ENCODE measurements at regions not wholly inside any gene's neighbourhood (a gene's known extent, or its start where the extent isn't known, plus 50 kb on each side); places are given as distances from the start of the nearest gene placed in this dataset.

DNA sequence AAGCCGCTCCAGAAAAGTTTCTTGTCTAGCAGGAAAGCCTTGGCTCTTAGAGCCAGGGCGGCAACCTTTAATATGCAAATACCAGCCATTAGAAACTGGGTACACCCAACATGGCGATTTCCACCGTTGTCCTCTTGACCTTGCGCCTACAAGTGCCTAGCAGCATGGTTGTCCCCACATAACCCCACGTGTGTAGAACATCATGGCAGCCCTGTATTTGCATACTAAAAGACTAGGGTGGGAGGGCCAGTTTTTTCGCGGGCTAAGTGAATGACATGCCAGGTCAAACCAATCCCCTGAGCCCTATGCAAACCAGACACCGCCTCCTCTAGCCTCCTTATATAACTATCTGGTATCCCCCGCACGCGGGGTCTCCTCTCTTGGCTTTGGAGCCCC lies 58.4 kb upstream of the FZD8 start (continued):
- no peak for TF ChIP-seq GABPA (IDR thresholded peaks at IDR 0.05; ENCODE audit: borderline replicate concordance, insufficient read depth, low read length)
